Brain microvascular endothelial cell (primary cell): ENCODE measurements at regions not wholly inside any gene's neighbourhood (a gene's known extent, or its start where the extent isn't known, plus 50 kb on each side); places are given as distances from the start of the nearest gene placed in this dataset.

ENCODE experiments used
- DNase-seq: peaks from one replicate; pipeline ENCODE4 v3.0.0-alpha.2; 2020
- H3K27ac ChIP-seq: fragments of 250-450 bp; sonication (Bioruptor Pico); 2 replicates; pipeline ENCODE4 v1.5.1; 2020; ENCODE audit warnings: mild to moderate bottlenecking, moderate library complexity
- H3K27me3 ChIP-seq: fragments of 250-450 bp; sonication (Bioruptor Pico); replicated peaks from 2 replicates; pipeline ENCODE4 v1.5.1; 2020; ENCODE audit warnings: mild to moderate bottlenecking
- H3K36me3 ChIP-seq: fragments of 250-450 bp; sonication (Bioruptor Pico); replicated peaks from 2 replicates; pipeline ENCODE4 v1.5.1; 2020; ENCODE audit warnings: mild to moderate bottlenecking
- H3K4me3 ChIP-seq: 2 replicates; pipeline ENCODE4 v1.5.1; 2011; ENCODE audit warnings: low read depth, mild to moderate bottlenecking, control low read depth, low read length, moderate library complexity
- CTCF ChIP-seq: IDR thresholded peaks from 2 replicates; pipeline ENCODE4 v1.5.1; 2011; ENCODE audit warnings: low read depth, mild to moderate bottlenecking, moderate library complexity, low read length, control low read depth, inconsistent platforms; ENCODE audit errors: missing control alignments
- in situ Hi-C: cut with HindIII; loops from 2 replicates; pipeline ENCODE4 v1.10.0; 2017; ENCODE audit warnings: low sequenced_read_pairs, low pct_ligation_motif_present

GRCh38 chr6:19444481-19444880, 392.7 kb upstream of the ID4 start:
- no peak for DNase-seq
- Histone ChIP-seq H3K36me3 (no peaks in the 10 kb centered on the region), H3K27ac (no peak overlapping the region), H3K4me3 (no peak overlapping the region), H3K27me3 (no peaks in the 10 kb centered on the region)
- in situ Hi-C loops, result no loop called here
- no peak for TF ChIP-seq CTCF

- Histone ChIP-seq H3K36me3 (no peaks in the 10 kb centered on the region), H3K4me3 (no peak overlapping the region), H3K27ac (no peak overlapping the region), H3K27me3 (no peaks in the 10 kb centered on the region)
- in situ Hi-C loops, result no loop called here
- TF ChIP-seq CTCF, result no peak
- no peak for DNase-seq
Measured at GRCh38 chr6:19446570-19446969, 390.6 kb upstream of the ID4 start.

GRCh38 chr6:19450651-19451050, 386.5 kb upstream of the ID4 start:
- TF ChIP-seq CTCF, result no peak
- Histone ChIP-seq H3K27me3 (no peaks in the 10 kb centered on the region), H3K36me3 (no peaks in the 10 kb centered on the region), H3K4me3 (no peak overlapping the region), H3K27ac (no peak overlapping the region)
- DNase-seq, result no peak
- in situ Hi-C loops, result no loop called here

- H3K27me3 ChIP-seq, result no peaks in the 10 kb centered on the region
- no peak overlapping the region for H3K4me3 ChIP-seq
- in situ Hi-C loops, result no loop called here
- no peaks in the 10 kb centered on the region for H3K36me3 ChIP-seq
- no peak overlapping the region for H3K27ac ChIP-seq
- TF ChIP-seq CTCF, result peak; percentile 44
- no peak for DNase-seq
Measured at GRCh38 chr6:19452495-19452894, 384.7 kb upstream of the ID4 start.

- DNase-seq, result no peak
- no peak for TF ChIP-seq CTCF
- no peak overlapping the region for H3K27ac ChIP-seq
- no peak overlapping the region for H3K4me3 ChIP-seq
- no peaks in the 10 kb centered on the region for H3K36me3 ChIP-seq
- no peaks in the 10 kb centered on the region for H3K27me3 ChIP-seq
- in situ Hi-C loops, result no loop called here
Measured at GRCh38 chr6:19454001-19454720, 383.0 kb upstream of the ID4 start.
